ENCODE measurements at regions not wholly inside any gene's neighbourhood (a gene's known extent, or its start where the extent isn't known, plus 50 kb on each side); places are given as distances from the start of the nearest gene placed in this dataset.

DNA sequence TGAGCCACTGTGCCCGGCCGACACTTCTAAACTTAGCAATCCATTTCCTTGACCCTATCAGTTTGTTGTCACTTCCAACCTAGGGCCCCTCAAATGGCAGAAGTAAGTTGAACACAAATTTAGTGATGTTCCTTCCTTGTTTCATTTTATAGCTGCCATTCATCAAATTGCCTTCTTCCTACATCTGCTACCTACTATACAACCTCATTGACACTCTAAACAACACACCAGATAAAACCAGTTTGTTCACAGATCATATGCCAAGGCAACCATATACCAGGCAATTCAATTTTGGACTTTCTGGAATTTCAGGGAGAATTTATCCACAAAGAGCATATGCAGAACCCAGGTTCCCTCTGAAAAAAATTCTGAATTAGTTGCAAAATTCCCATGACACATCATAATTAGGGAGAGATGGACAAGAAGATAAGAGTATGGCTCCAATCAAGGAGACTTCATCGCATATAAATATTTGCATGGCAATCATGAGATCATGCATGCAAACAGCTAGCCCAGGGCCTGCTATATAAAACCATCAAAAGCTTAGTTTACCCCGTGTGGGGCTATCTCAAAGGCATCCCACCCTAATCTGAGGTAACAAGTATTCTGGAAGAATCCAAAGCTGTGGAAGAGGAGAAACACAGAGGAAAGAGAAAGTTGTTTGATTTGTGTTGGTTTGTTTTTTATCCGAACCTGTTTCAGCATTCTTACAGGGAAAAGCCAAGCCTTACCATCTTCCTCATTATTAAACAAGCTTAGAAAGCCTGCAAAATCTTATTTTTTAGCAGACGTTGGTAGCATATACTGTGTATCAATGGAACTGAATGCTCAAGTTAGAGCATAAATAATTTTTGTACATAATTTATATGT lies 132.8 kb upstream of the TNFAIP3 start:
- Mint-ChIP-seq H3K27ac (no peak overlapping the region), H3K4me3 (no peak overlapping the region), H3K27me3 (peaks cover 3% of the 10 kb centered on the region), H3K9me3 (ENCODE audit: insufficient read depth) (no peaks in the 10 kb centered on the region), H3K4me1 (peaks cover 16% of the 10 kb centered on the region)
- Histone ChIP-seq H3K4me2 (replicated peaks; ENCODE audit: low read depth, low read length, poor library complexity, severe bottlenecking) (no peak overlapping the region), H3K4me3 (ENCODE audit: control extremely low read depth in 1 of 5, extremely low read depth in 1 of 5, insufficient read depth in 1 of 5, low read depth in 2 of 5, low read length in 4 of 5) (no peak overlapping the region), H3K4me1 (ENCODE audit: control insufficient read depth in 2 of 2, insufficient read depth in 2 of 2, low read length in 2 of 2) (peaks cover 7 to 9% of the 10 kb centered on the region in 2 donors), H3K79me2 (ENCODE audit: control insufficient read depth, insufficient read depth, low read length) (no peaks in the 10 kb centered on the region), H3K9me3 (ENCODE audit: control extremely low read depth in 1 of 3, control insufficient read depth in 2 of 3, insufficient read depth in 1 of 3, low read length in 2 of 3) (no peaks in the 10 kb centered on the region), H3K36me3 (replicated peaks in 1 of 2; ENCODE audit: control extremely low read depth in 1 of 2, control insufficient read depth in 1 of 2, extremely low read depth in 1 of 2, insufficient read depth in 2 of 2, low read length in 1 of 2) (no peaks in the 10 kb centered on the region), H3K27me3 (replicated peaks in 1 of 4; ENCODE audit: control extremely low read depth in 1 of 4, control insufficient read depth in 3 of 4, insufficient read depth in 4 of 4, low read length in 3 of 4) (no peaks in the 10 kb centered on the region), H3K9ac (ENCODE audit: low read length) (no peak overlapping the region), H3K27ac (ENCODE audit: low read length in 2 of 2) (no peak overlapping the region), H4K20me1 (ENCODE audit: control insufficient read depth, insufficient read depth, low read length, poor library complexity, severe bottlenecking) (no peaks in the 10 kb centered on the region), H2AFZ (ENCODE audit: insufficient read depth, low read depth, low read length, poor library complexity, severe bottlenecking) (no peak overlapping the region)
- WGBS (ENCODE audit: insufficient coverage), result 94% methylated on average over 2 of the region's 6 CpGs
- DNase-seq (no peak), ATAC-seq (ENCODE audit: low read depth) (no peak)
- CTCF ChIA-PET, result no interaction called here
- POLR2A ChIA-PET, result no interaction called here
- intact Hi-C loops (cut with micrococcal nuclease), result no loop called here
- TF ChIP-seq EZH2 (IDR thresholded peaks at IDR 0.05; ENCODE audit: borderline replicate concordance, insufficient read depth, low read depth, low read length, poor library complexity, severe bottlenecking), result no peak
- TF ChIP-seq, protein P1, sequence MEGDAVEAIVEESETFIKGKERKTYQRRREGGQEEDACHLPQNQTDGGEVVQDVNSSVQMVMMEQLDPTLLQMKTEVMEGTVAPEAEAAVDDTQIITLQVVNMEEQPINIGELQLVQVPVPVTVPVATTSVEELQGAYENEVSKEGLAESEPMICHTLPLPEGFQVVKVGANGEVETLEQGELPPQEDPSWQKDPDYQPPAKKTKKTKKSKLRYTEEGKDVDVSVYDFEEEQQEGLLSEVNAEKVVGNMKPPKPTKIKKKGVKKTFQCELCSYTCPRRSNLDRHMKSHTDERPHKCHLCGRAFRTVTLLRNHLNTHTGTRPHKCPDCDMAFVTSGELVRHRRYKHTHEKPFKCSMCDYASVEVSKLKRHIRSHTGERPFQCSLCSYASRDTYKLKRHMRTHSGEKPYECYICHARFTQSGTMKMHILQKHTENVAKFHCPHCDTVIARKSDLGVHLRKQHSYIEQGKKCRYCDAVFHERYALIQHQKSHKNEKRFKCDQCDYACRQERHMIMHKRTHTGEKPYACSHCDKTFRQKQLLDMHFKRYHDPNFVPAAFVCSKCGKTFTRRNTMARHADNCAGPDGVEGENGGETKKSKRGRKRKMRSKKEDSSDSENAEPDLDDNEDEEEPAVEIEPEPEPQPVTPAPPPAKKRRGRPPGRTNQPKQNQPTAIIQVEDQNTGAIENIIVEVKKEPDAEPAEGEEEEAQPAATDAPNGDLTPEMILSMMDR (IDR thresholded peaks at IDR 0.05), result no peak

GRCh38 chr6:137734875-137735182 lies 132.2 kb upstream of the TNFAIP3 start:
- peaks cover 7 to 9% of the 10 kb centered on the region in 2 donors for H3K4me1 ChIP-seq (ENCODE audit: control insufficient read depth in 2 of 2, insufficient read depth in 2 of 2, low read length in 2 of 2)
- POLR2A ChIA-PET, result no interaction called here
- H4K20me1 ChIP-seq (ENCODE audit: control insufficient read depth, insufficient read depth, low read length, poor library complexity, severe bottlenecking), result no peaks in the 10 kb centered on the region

More at GRCh38 chr6:137734875-137735182, 132.2 kb upstream of the TNFAIP3 start:
- no CpG with 5 or more reads among the region's 4 CpGs for WGBS (ENCODE audit: insufficient coverage)
- no peak overlapping the region for H3K9ac ChIP-seq (ENCODE audit: low read length)
- H3K27me3 ChIP-seq (replicated peaks in 1 of 4; ENCODE audit: control extremely low read depth in 1 of 4, control insufficient read depth in 3 of 4, insufficient read depth in 4 of 4, low read length in 3 of 4), result no peaks in the 10 kb centered on the region
- H3K27ac ChIP-seq (ENCODE audit: low read length in 2 of 2), result no peak overlapping the region
- H3K4me2 ChIP-seq (replicated peaks; ENCODE audit: low read depth, low read length, poor library complexity, severe bottlenecking), result no peak overlapping the region
- no peaks in the 10 kb centered on the region for H3K9me3 Mint-ChIP-seq (ENCODE audit: insufficient read depth)
- H3K9me3 ChIP-seq (ENCODE audit: control extremely low read depth in 1 of 3, control insufficient read depth in 2 of 3, insufficient read depth in 1 of 3, low read length in 2 of 3), result no peaks in the 10 kb centered on the region
- CTCF ChIA-PET, result no interaction called here
- no peaks in the 10 kb centered on the region for H3K79me2 ChIP-seq (ENCODE audit: control insufficient read depth, insufficient read depth, low read length)
- no peak overlapping the region for H2AFZ ChIP-seq (ENCODE audit: insufficient read depth, low read depth, low read length, poor library complexity, severe bottlenecking)
- H3K27ac Mint-ChIP-seq, result no peak overlapping the region
- TF ChIP-seq, protein P1 (IDR thresholded peaks at IDR 0.05), result no peak
- TF ChIP-seq EZH2 (IDR thresholded peaks at IDR 0.05; ENCODE audit: borderline replicate concordance, insufficient read depth, low read depth, low read length, poor library complexity, severe bottlenecking), result no peak
- no peaks in the 10 kb centered on the region for H3K36me3 ChIP-seq (replicated peaks in 1 of 2; ENCODE audit: control extremely low read depth in 1 of 2, control insufficient read depth in 1 of 2, extremely low read depth in 1 of 2, insufficient read depth in 2 of 2, low read length in 1 of 2)
- intact Hi-C loops (cut with micrococcal nuclease), result no loop called here
- ATAC-seq (ENCODE audit: low read depth) (no peak), DNase-seq (no peak)
- peaks cover 16% of the 10 kb centered on the region for H3K4me1 Mint-ChIP-seq
- H3K4me3 Mint-ChIP-seq, result no peak overlapping the region
- no peak overlapping the region for H3K4me3 ChIP-seq (ENCODE audit: control extremely low read depth in 1 of 5, extremely low read depth in 1 of 5, insufficient read depth in 1 of 5, low read depth in 2 of 5, low read length in 4 of 5)
- peaks cover 3% of the 10 kb centered on the region for H3K27me3 Mint-ChIP-seq
